NCI-H2196 treated with DMSO at 0.1 percent for 48 hours (cell line): ENCODE measurements at regions not wholly inside any gene's neighbourhood (a gene's known extent, or its start where the extent isn't known, plus 50 kb on each side); places are given as distances from the start of the nearest gene placed in this dataset.

Source experiments
- DNase-seq: peaks from one replicate; lab custom pipeline; 2025; ENCODE audit not compliant: unreplicated experiment; lab: John Stamatoyannopoulos, UW

DNA sequence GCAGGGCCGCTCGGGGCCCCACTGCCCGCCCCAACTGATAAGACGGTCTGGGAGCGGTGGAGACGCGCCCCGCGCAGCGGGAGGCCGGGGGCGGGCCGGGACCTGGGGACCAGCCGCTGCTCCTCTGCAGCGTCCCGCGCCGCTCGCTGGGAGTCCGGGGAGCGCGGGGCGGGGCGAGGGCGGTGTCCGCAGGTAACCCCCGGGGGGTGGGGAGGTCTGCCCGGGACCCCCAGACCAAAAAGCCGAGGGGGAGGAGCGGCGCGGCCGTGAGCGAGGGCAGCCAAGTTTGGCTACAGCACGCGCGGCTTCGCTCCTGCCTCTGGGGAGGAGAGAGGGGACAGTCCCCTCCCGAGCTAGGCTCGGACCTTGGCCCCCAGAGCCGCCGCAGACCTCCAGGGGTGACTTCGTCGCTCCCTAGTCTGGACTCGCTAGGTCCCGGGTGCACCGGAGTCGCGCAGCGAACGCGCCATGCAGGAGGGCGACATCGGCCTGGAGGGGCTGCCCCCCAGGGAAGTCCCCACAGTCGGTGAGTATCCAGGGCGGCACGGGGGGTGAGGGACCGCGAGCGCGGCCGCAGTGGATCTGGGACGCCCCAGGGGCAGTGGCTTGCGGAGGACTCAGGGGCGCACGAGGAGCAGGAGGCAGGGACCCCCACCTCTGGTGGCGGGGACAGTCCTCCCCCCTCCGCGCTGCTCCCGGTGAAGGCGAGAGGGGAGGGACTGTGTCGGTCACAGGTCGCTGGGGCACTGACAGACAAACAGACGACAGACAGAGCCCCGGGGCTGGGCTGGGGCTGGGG, 92.3 kb upstream of the ANO1 start:
- DNase-seq = no peak

DNA sequence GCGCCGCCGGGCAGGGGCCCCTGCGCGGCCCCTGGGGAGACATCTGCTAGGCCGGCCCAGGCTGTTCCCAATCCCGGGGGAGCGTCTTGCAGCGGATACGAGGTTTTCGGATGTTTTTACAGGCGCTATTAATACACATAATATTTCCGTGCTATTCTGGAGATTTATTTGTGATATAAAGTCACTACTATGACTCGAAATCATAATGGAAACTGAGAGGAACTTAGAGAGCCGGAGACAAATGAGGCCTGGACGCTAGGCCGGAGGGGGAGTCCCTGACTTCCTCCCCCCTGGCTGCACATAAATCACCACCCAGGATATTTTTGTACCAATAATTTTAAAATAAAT, 91.7 kb upstream of the ANO1 start:
- no peak for DNase-seq

GRCh38 chr11:69986830-69987229, 91.3 kb upstream of the ANO1 start:
- no peak for DNase-seq

DNA sequence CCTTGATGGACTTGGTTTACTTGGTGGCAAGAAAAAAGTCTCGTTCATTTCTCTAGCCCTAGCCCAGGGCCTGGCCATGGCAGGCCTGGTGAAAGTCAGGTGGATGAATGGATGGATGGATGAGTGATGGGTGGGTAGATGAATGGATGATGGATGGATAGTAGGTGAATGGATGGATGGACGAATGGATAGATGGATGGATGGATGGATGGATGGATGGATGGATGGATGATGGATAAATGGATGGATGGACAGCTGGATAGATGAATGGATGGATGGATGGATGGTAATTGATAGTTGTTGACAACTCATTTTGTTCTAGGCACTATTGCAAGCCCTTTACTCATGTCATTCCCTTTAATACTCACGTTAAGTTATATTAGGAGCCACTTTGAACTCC, 86.1 kb upstream of the ANO1 start:
- DNase-seq = no peak

GRCh38 chr11:69992943-69993694, 85.0 kb upstream of the ANO1 start:
- DNase-seq = no peak

- no peak for DNase-seq
These were observed 83.3 kb upstream of the ANO1 start for GRCh38 chr11:69994810-69995209.

- DNase-seq = no peak
These were observed 82.4 kb upstream of the ANO1 start for GRCh38 chr11:69995697-69996096.

- no peak for DNase-seq
These were observed 81.7 kb upstream of the ANO1 start for GRCh38 chr11:69996451-69996850.

DNA sequence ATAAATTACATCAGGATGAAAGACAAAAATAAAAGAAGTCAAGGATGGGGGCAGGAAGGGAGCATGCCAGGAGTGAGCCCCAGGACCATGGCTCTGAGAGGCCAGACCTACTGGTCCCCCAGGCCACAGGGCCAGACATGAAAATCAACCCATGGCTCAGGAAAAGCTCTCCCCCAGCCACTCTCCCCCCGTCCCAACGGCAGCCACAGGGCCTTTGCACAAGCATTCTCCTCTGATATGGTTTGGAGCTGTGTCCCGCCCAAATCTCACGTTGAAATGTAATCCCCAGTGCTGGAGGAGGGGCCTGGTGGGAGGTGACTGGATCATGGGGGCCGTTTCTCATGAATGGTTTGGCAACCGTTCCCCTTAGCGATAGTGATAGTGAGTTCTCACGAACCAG, 80.8 kb upstream of the ANO1 start:
- DNase-seq = no peak

- DNase-seq = no peak
These were observed 78.4 kb upstream of the ANO1 start for GRCh38 chr11:69999721-70000120.

DNA sequence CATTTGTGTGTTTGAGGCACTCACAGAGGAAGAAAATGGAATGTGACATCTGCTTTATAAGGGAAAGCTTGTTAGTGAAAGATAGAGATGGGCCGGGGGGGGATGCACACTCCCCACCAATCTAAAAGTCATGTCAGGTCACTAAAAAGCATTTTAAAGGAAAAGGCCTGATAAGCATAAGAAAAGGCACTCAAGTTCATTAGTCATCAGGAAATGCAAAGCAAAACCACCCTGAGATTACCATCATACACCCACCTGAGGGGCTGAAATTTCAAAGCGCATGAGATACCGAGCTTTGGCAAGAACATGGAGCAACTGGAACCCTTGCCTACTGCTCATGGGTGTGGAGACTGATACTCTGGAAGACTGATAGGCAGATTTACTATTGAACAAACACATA, 77.9 kb upstream of the ANO1 start:
- no peak for DNase-seq

GRCh38 chr11:70001246-70001645, 76.9 kb upstream of the ANO1 start:
- no peak for DNase-seq

- DNase-seq = no peak
These were observed 75.7 kb upstream of the ANO1 start for GRCh38 chr11:70002433-70002832.

DNA sequence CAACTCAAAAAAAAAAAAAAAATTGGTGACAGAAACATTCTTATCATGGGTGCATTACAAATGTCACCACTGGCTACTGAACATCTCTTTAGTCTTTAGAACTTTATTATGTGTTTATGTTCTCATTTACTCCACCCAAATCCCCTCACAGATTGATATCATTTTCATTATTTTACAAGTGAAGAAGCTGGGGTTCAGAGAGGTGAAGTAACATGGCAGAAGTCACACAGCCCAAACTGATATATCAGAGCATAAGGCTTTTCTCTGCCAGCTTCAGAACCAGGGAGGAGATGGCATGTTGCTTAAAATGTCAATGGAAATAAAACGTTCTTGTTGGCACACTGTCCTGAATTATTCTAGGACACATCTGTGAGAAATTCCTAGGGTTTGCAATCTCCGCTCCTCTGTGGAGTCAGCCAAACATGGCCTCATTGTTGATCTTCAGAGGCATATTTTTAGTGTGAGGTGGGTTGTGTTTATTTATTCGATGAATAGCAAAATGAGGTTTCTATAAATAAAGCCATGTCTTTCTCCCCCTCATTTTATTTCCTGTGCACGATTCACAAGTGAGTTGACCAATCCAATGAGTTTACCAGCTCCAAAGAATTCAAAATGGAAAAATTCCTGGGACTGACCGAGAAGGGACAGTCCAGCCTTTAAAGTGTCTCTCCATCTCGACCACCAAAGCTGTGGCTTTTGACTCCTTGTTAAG, 72.9 kb upstream of the ANO1 start:
- DNase-seq = no peak

GRCh38 chr11:70007796-70008195, 70.3 kb upstream of the ANO1 start:
- DNase-seq = no peak

- no peak for DNase-seq
These were observed 67.3 kb upstream of the ANO1 start for GRCh38 chr11:70010774-70011173.

- DNase-seq = no peak
These were observed 65.9 kb upstream of the ANO1 start for GRCh38 chr11:70012134-70012733.

DNA sequence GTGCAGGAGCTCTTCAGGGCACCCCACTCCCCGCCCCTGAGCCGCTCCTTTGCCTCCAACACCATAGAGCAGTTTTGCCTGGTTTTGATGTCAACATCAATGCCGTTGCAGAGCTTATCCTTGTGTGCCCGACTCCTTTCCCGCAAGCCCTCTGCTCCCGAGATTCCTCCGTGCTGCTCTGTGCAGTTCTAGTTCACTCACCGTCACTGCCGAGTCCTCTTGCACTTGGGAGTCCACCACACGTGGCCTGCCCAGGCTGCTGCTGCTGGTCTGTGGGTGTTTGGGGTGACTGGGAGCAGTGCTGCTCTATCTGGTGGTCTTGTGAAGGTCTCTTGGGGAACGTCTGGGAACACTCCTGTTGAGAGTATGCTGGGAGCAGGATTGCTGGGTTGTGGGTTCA, 63.8 kb upstream of the ANO1 start:
- no peak for DNase-seq

DNA sequence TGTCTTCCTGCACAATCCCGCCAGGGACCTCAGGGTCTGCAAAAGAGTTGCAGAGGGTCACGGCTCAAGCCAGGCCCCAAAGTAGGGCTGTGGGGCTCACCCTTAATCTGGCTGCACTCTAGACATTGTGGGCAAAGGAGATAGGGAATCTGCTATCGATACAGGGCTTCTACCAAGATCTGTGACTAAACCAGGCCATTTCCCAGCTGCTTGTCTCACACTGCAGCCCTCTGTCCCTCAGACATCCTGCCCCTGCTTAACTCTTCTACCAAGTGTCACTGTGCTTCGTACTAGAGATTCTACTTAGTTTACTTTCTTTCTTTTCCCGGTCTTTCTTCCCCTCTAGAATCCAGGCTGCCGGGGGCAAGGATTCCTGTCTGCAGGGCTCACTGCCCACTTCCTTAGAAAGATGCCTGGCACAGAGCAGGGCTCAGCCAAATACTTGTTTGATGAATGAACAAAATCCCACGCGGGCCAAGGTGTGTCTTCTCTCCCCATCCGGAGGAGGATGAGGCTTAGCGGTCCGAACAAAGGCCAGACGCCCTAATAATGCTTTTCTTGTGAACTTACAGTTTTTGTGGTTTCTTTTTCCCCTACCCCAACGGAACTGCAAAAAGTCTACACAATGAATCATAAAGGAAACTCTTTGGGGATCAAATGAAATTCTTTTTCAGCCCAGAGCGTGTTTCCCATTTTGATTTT, 61.3 kb upstream of the ANO1 start:
- no peak for DNase-seq

GRCh38 chr11:70018816-70019215, 59.3 kb upstream of the ANO1 start:
- DNase-seq = no peak

- DNase-seq = no peak
These were observed 58.5 kb upstream of the ANO1 start for GRCh38 chr11:70019576-70020011.
